CD4-positive, alpha-beta memory T cell (primary cell): ENCODE measurements at regions not wholly inside any gene's neighbourhood (a gene's known extent, or its start where the extent isn't known, plus 50 kb on each side); places are given as distances from the start of the nearest gene placed in this dataset.

ENCODE experiments used
- CTCF ChIA-PET: fragments of 350-600 bp; sonication (Branson Sonifier 250); formaldehyde crosslinking; loops from one replicate; lab custom pipeline; 2021; ENCODE audit warnings: inconsistent platforms; ENCODE audit not compliant: partially characterized antibody; lab: Charles Lee
- POLR2A ChIA-PET: fragments of 350-600 bp; sonication (Branson Sonifier 250); formaldehyde crosslinking; loops from one replicate; lab custom pipeline; 2021; ENCODE audit not compliant: partially characterized antibody; lab: Charles Lee
- DNase-seq, 5 donors: peaks; one replicate each; pipeline versions ENCODE4 v3.0.0 to v3.0.0-alpha.2; 2020 to 2022; ENCODE audit warnings: mixed read lengths in 1 of 5
- H3K27ac ChIP-seq: one replicate; pipeline ENCODE4 v1.7.0; 2013; ENCODE audit warnings: low read depth, low read length
- H3K27me3 ChIP-seq: 2 replicates; pipeline ENCODE4 v1.7.0; 2013; ENCODE audit warnings: mild to moderate bottlenecking, low read length, moderate library complexity; ENCODE audit not compliant: insufficient read depth
- H3K36me3 ChIP-seq: 2 replicates; pipeline ENCODE4 v1.7.0; 2013; ENCODE audit warnings: mild to moderate bottlenecking, low read length, moderate library complexity; ENCODE audit not compliant: insufficient read depth
- H3K4me1 ChIP-seq: 2 replicates; pipeline ENCODE4 v1.7.0; 2013; ENCODE audit warnings: mild to moderate bottlenecking, low read length, moderate library complexity; ENCODE audit not compliant: insufficient read depth
- H3K4me3 ChIP-seq, 2 donors: one replicate each; pipeline ENCODE4 v1.7.0; 2013; ENCODE audit warnings: low read length in 2 of 2, mild to moderate bottlenecking in 1 of 2
- H3K9me3 ChIP-seq, 2 donors: one replicate each; pipeline ENCODE4 v1.7.0; 2013; ENCODE audit warnings: low read length in 2 of 2, control low read depth in 1 of 2; ENCODE audit not compliant: control insufficient read depth in 1 of 2
- H3K27ac Mint-ChIP-seq, 7 donors: one replicate each; pipeline ENCODE4 v1.8.0; 2020 to 2021; ENCODE audit warnings: mixed read lengths in 7 of 7, mild to moderate bottlenecking in 6 of 7, inconsistent platforms in 3 of 7, moderate library complexity in 3 of 7
- H3K27me3 Mint-ChIP-seq, 2 donors: one replicate each; pipeline ENCODE4 v1.8.0; 2020 to 2021; ENCODE audit warnings: mixed read lengths in 2 of 2
- H3K36me3 Mint-ChIP-seq, 2 donors: one replicate each; pipeline ENCODE4 v1.8.0; 2020 to 2021; ENCODE audit warnings: mixed read lengths in 2 of 2, inconsistent platforms in 1 of 2, mild to moderate bottlenecking in 1 of 2
- H3K4me1 Mint-ChIP-seq, 4 donors: one replicate each; pipeline ENCODE4 v1.8.0; 2020 to 2021; ENCODE audit warnings: mixed read lengths in 4 of 4, mild to moderate bottlenecking in 1 of 4
- H3K4me3 Mint-ChIP-seq, 8 donors: one replicate each; pipeline ENCODE4 v1.8.0; 2020 to 2021; ENCODE audit warnings: mixed read lengths in 8 of 8, mild to moderate bottlenecking in 7 of 8, moderate library complexity in 6 of 8, inconsistent platforms in 3 of 8
- H3K9me3 Mint-ChIP-seq, 8 donors: one replicate each; pipeline ENCODE4 v1.8.0; 2020 to 2021; ENCODE audit warnings: mixed read lengths in 8 of 8, mild to moderate bottlenecking in 5 of 8, inconsistent platforms in 3 of 8, moderate library complexity in 1 of 8
- intact Hi-C: fragments of 100-400 bp; cut with micrococcal nuclease; formaldehyde crosslinking; loops from one replicate; pipeline ENCODE4 v1.15.1; 2023

- no peaks in the 10 kb centered on the region for H3K36me3 ChIP-seq
- no peaks in the 10 kb centered on the region for H3K27me3 ChIP-seq
- ChIA-PET POLR2A (no interaction called here), CTCF (interaction anchor here (1.0 kb wide), 1 partner anchor 441 kb away, joined by 3 read pairs; no protein-coding TSS in a partner anchor)
- H3K9me3 ChIP-seq = no peaks in the 10 kb centered on the region
- no peaks in the 10 kb centered on the region for H3K4me1 ChIP-seq
- H3K9me3 Mint-ChIP-seq = no peaks in the 10 kb centered on the region
- no peak for DNase-seq
- H3K4me3 ChIP-seq = no peak overlapping the region
- H3K4me3 Mint-ChIP-seq = no peak overlapping the region
- no peak overlapping the region for H3K27ac ChIP-seq
- H3K27ac Mint-ChIP-seq = no peak overlapping the region
- peaks cover 0 to 1% of the 10 kb centered on the region in 2 donors for H3K27me3 Mint-ChIP-seq
- H3K36me3 Mint-ChIP-seq = no peaks in the 10 kb centered on the region
- H3K4me1 Mint-ChIP-seq = no peaks in the 10 kb centered on the region
- intact Hi-C loops = no loop called here
These were observed 103.4 kb upstream of the PJA1 start for GRCh38 chrX:69268611-69269010.

- POLR2A ChIA-PET = no interaction called here
- H3K4me1 ChIP-seq = no peaks in the 10 kb centered on the region
- H3K4me3 ChIP-seq = no peak overlapping the region
- no peak for DNase-seq
- Mint-ChIP-seq H3K27ac (no peak overlapping the region), H3K36me3 (no peaks in the 10 kb centered on the region), H3K9me3 (peaks cover 0 to 2% (median 0%) of the 10 kb centered on the region in 8 donors), H3K4me1 (no peaks in the 10 kb centered on the region), H3K27me3 (peaks cover 4 to 9% of the 10 kb centered on the region in 2 donors), H3K4me3 (no peak overlapping the region)
- no peaks in the 10 kb centered on the region for H3K9me3 ChIP-seq
- intact Hi-C loops = no loop called here
- no peaks in the 10 kb centered on the region for H3K27me3 ChIP-seq
- H3K36me3 ChIP-seq = no peaks in the 10 kb centered on the region
- CTCF ChIA-PET = no interaction called here
- H3K27ac ChIP-seq = no peak overlapping the region
These were observed 98.9 kb upstream of the PJA1 start for GRCh38 chrX:69264158-69264581.

GRCh38 chrX:69263251-69263820 lies 98.1 kb upstream of the PJA1 start:
- Mint-ChIP-seq H3K27me3 (peaks cover 4 to 10% of the 10 kb centered on the region in 2 donors), H3K9me3 (peaks cover 0 to 2% (median 0%) of the 10 kb centered on the region in 8 donors), H3K4me3 (no peak overlapping the region), H3K27ac (no peak overlapping the region), H3K36me3 (no peaks in the 10 kb centered on the region), H3K4me1 (no peaks in the 10 kb centered on the region)
- no peak overlapping the region for H3K4me3 ChIP-seq
- H3K4me1 ChIP-seq = no peaks in the 10 kb centered on the region
- H3K36me3 ChIP-seq = no peaks in the 10 kb centered on the region
- intact Hi-C loops = no loop called here
- ChIA-PET POLR2A (no interaction called here), CTCF (no interaction called here)
- no peaks in the 10 kb centered on the region for H3K9me3 ChIP-seq
- H3K27ac ChIP-seq = no peak overlapping the region
- no peaks in the 10 kb centered on the region for H3K27me3 ChIP-seq
- no peak for DNase-seq

- no peak overlapping the region for H3K4me3 Mint-ChIP-seq
- no peaks in the 10 kb centered on the region for H3K36me3 ChIP-seq
- no peaks in the 10 kb centered on the region for H3K4me1 Mint-ChIP-seq
- DNase-seq = no peak
- H3K27me3 Mint-ChIP-seq = peaks cover 4 to 10% of the 10 kb centered on the region in 2 donors
- H3K27ac Mint-ChIP-seq = no peak overlapping the region
- H3K27me3 ChIP-seq = no peaks in the 10 kb centered on the region
- H3K4me1 ChIP-seq = no peaks in the 10 kb centered on the region
- peaks cover 0 to 2% (median 0%) of the 10 kb centered on the region in 8 donors for H3K9me3 Mint-ChIP-seq
- no peak overlapping the region for H3K4me3 ChIP-seq
- H3K9me3 ChIP-seq = no peaks in the 10 kb centered on the region
- H3K36me3 Mint-ChIP-seq = no peaks in the 10 kb centered on the region
- intact Hi-C loops = no loop called here
- POLR2A ChIA-PET = no interaction called here
- H3K27ac ChIP-seq = no peak overlapping the region
- CTCF ChIA-PET = no interaction called here
These were observed 97.0 kb upstream of the PJA1 start for GRCh38 chrX:69262036-69262936.

- Mint-ChIP-seq H3K4me1 (no peaks in the 10 kb centered on the region), H3K9me3 (peaks cover 0 to 2% (median 0%) of the 10 kb centered on the region in 8 donors), H3K36me3 (no peaks in the 10 kb centered on the region), H3K4me3 (no peak overlapping the region), H3K27me3 (peaks cover 4 to 10% of the 10 kb centered on the region in 2 donors), H3K27ac (no peak overlapping the region)
- H3K36me3 ChIP-seq = no peaks in the 10 kb centered on the region
- H3K9me3 ChIP-seq = no peaks in the 10 kb centered on the region
- H3K27ac ChIP-seq = no peak overlapping the region
- ChIA-PET POLR2A (no interaction called here), CTCF (no interaction called here)
- no peaks in the 10 kb centered on the region for H3K4me1 ChIP-seq
- H3K4me3 ChIP-seq = no peak overlapping the region
- no peak for DNase-seq
- intact Hi-C loops = no loop called here
- H3K27me3 ChIP-seq = no peaks in the 10 kb centered on the region
These were observed 94.9 kb upstream of the PJA1 start for GRCh38 chrX:69260169-69260568.

GRCh38 chrX:69258893-69259292 lies 93.6 kb upstream of the PJA1 start:
- DNase-seq = no peak
- POLR2A ChIA-PET = no interaction called here

GRCh38 chrX:69257499-69258127 lies 92.4 kb upstream of the PJA1 start:
- ChIA-PET POLR2A (no interaction called here), CTCF (no interaction called here)
- Histone ChIP-seq H3K27me3 (no peaks in the 10 kb centered on the region), H3K36me3 (no peaks in the 10 kb centered on the region), H3K4me3 (no peak overlapping the region), H3K9me3 (no peaks in the 10 kb centered on the region), H3K27ac (no peak overlapping the region), H3K4me1 (no peaks in the 10 kb centered on the region)
- peaks cover 0 to 2% (median 0%) of the 10 kb centered on the region in 8 donors for H3K9me3 Mint-ChIP-seq
- intact Hi-C loops = no loop called here
- peaks cover 2 to 4% of the 10 kb centered on the region in 2 donors for H3K27me3 Mint-ChIP-seq
- no peak for DNase-seq
- no peaks in the 10 kb centered on the region for H3K36me3 Mint-ChIP-seq
- no peak overlapping the region for H3K4me3 Mint-ChIP-seq
- no peak overlapping the region for H3K27ac Mint-ChIP-seq
- H3K4me1 Mint-ChIP-seq = no peaks in the 10 kb centered on the region

More at GRCh38 chrX:69258893-69259292, 93.6 kb upstream of the PJA1 start:
- no peaks in the 10 kb centered on the region for H3K36me3 Mint-ChIP-seq
- H3K27ac Mint-ChIP-seq = no peak overlapping the region
- CTCF ChIA-PET = no interaction called here
- no peaks in the 10 kb centered on the region for H3K4me1 Mint-ChIP-seq
- Histone ChIP-seq H3K36me3 (no peaks in the 10 kb centered on the region), H3K27ac (no peak overlapping the region), H3K4me3 (no peak overlapping the region), H3K4me1 (no peaks in the 10 kb centered on the region), H3K27me3 (no peaks in the 10 kb centered on the region), H3K9me3 (no peaks in the 10 kb centered on the region)
- H3K4me3 Mint-ChIP-seq = no peak overlapping the region
- intact Hi-C loops = no loop called here
- peaks cover 0 to 2% (median 0%) of the 10 kb centered on the region in 8 donors for H3K9me3 Mint-ChIP-seq
- H3K27me3 Mint-ChIP-seq = peaks cover 4 to 10% of the 10 kb centered on the region in 2 donors
